H1 (cell line): ENCODE measurements at regions not wholly inside any gene's neighbourhood (a gene's known extent, or its start where the extent isn't known, plus 50 kb on each side); places are given as distances from the start of the nearest gene placed in this dataset.

ENCODE experiments used
- CTCF ChIA-PET: fragments of 300-600 bp; sonication (Branson Sonifier 250); formaldehyde crosslinking; loops from one replicate; lab custom pipeline; 2021; ENCODE audit not compliant: partially characterized antibody; lab: Charles Lee
- POLR2A ChIA-PET: fragments of 300-600 bp; sonication (Branson Sonifier 250); formaldehyde crosslinking; loops from one replicate; lab custom pipeline; 2021; ENCODE audit warnings: inconsistent platforms; ENCODE audit not compliant: partially characterized antibody; lab: Charles Lee
- DNase-seq, 2 experiments: peaks; one replicate each; pipeline versions ENCODE4 v3.0.0 to v3.0.0-alpha.2; 2010 to 2022; ENCODE audit warnings: low spot score in 2 of 2, low read depth in 1 of 2, mixed read lengths in 1 of 2
- FAIRE-seq: peaks from 2 replicates; lab custom pipeline; 2011; peaks lifted over from hg19 to GRCh38; lab: Jason Lieb, UNC
- H2AFZ ChIP-seq: 2 replicates; pipeline ENCODE4 v1.8.1; 2012; ENCODE audit warnings: low read length, inconsistent platforms
- H2AK5ac ChIP-seq: 2 replicates; pipeline ENCODE4 v1.6.1; 2013; ENCODE audit warnings: low read depth, low read length
- H2BK120ac ChIP-seq: replicated peaks from 2 replicates; pipeline ENCODE3; 2013; ENCODE audit warnings: low read depth, low read length, inconsistent platforms
- H2BK12ac ChIP-seq: 2 replicates; pipeline ENCODE4 v1.6.1; 2013; ENCODE audit warnings: low read depth, low read length
- H2BK15ac ChIP-seq: 2 replicates; pipeline ENCODE4 v1.6.1; 2013; ENCODE audit warnings: low read length
- H2BK20ac ChIP-seq: 2 replicates; pipeline ENCODE4 v1.6.1; 2013; ENCODE audit warnings: low read length
- H2BK5ac ChIP-seq: 2 replicates; pipeline ENCODE4 v1.6.1; 2013; ENCODE audit warnings: low read depth, low read length
- H3K14ac ChIP-seq: 2 replicates; pipeline ENCODE4 v1.6.1; 2013; ENCODE audit warnings: inconsistent platforms; ENCODE audit not compliant: insufficient read length
- H3K18ac ChIP-seq: 2 replicates; pipeline ENCODE4 v1.6.1; 2013; ENCODE audit warnings: low read length; ENCODE audit errors: extremely low read depth
- H3K23ac ChIP-seq: 2 replicates; pipeline ENCODE4 v1.6.1; 2013; ENCODE audit warnings: inconsistent platforms; ENCODE audit not compliant: insufficient read length
- H3K23me2 ChIP-seq: 2 replicates; pipeline ENCODE4 v1.6.1; 2013; ENCODE audit warnings: low read depth, low read length
- H3K27ac ChIP-seq: 2 replicates; pipeline ENCODE4 v1.6.1; 2011; ENCODE audit warnings: low read depth, low read length, inconsistent platforms
- H3K27me3 ChIP-seq, 4 experiments: replicated peaks in 1 of 4; 1 replicate in 1 of 4; 2 replicates in 3 of 4; pipeline versions ENCODE4 v1.6.1 to v1.8.1; 2011 to 2013; ENCODE audit warnings: low read length in 3 of 4, mild to moderate bottlenecking in 3 of 4, inconsistent platforms in 2 of 4, mixed read lengths in 2 of 4, moderate library complexity in 1 of 4; ENCODE audit not compliant: control insufficient read depth in 3 of 4, insufficient read depth in 3 of 4; ENCODE audit errors: extremely low read depth in 1 of 4
- H3K36me3 ChIP-seq, 4 experiments: 2 replicates each; pipeline versions ENCODE4 v1.6.1 to v1.8.1; 2011 to 2013; ENCODE audit warnings: mild to moderate bottlenecking in 4 of 4, low read length in 3 of 4, moderate library complexity in 2 of 4, control low read depth in 1 of 4, inconsistent platforms in 1 of 4; ENCODE audit not compliant: insufficient read depth in 4 of 4, control insufficient read depth in 2 of 4
- H3K4ac ChIP-seq: replicated peaks from 2 replicates; pipeline ENCODE3; 2013; ENCODE audit warnings: low read length, low read depth, mixed read lengths, inconsistent platforms; ENCODE audit not compliant: insufficient read length
- H3K4me1 ChIP-seq, 4 experiments: replicated peaks in 1 of 4; 1 replicate in 1 of 4; 2 replicates in 3 of 4; pipeline versions ENCODE4 v1.6.1 to v1.8.1; 2011 to 2013; ENCODE audit warnings: low read length in 3 of 4, inconsistent platforms in 2 of 4, mixed read lengths in 1 of 4; ENCODE audit not compliant: insufficient read depth in 4 of 4, control insufficient read depth in 3 of 4
- H3K4me2 ChIP-seq, 2 experiments: 2 replicates each; pipeline versions ENCODE4 v1.6.1 to v1.8.1; 2011 to 2013; ENCODE audit warnings: low read depth in 2 of 2, low read length in 2 of 2, control low read depth in 1 of 2, inconsistent platforms in 1 of 2, mild to moderate bottlenecking in 1 of 2; ENCODE audit not compliant: insufficient read depth in 1 of 2
- H3K4me3 ChIP-seq, 4 experiments: fragments of 200-600, 300-600 bp in 1 of 4; sonication (generic), shearing (Covaris generic), sonication (Bioruptor Twin) in 1 of 4; 2 replicates each; pipeline versions ENCODE4 v1.5.1 to v1.8.1; 2011 to 2016; ENCODE audit warnings: low read length in 4 of 4, low read depth in 3 of 4, control low read depth in 2 of 4, inconsistent platforms in 2 of 4, mild to moderate bottlenecking in 2 of 4, mixed read lengths in 1 of 4, moderate library complexity in 1 of 4; ENCODE audit not compliant: insufficient read depth in 2 of 4; ENCODE audit errors: extremely low read depth in 1 of 4
- H3K56ac ChIP-seq: replicated peaks from 2 replicates; pipeline ENCODE3; 2013; ENCODE audit warnings: low read depth, mild to moderate bottlenecking, mixed read lengths, low read length, inconsistent platforms; ENCODE audit not compliant: insufficient read length
- H3K79me1 ChIP-seq: 2 replicates; pipeline ENCODE4 v1.6.1; 2013; ENCODE audit warnings: low read depth, low read length, control low read depth
- H3K79me2 ChIP-seq, 2 experiments: 2 replicates each; pipeline versions ENCODE4 v1.6.1 to v1.8.1; 2012 to 2013; ENCODE audit warnings: low read length in 2 of 2, mild to moderate bottlenecking in 2 of 2, inconsistent platforms in 1 of 2; ENCODE audit not compliant: insufficient read depth in 2 of 2, control insufficient read depth in 1 of 2
- H3K9ac ChIP-seq, 4 experiments: replicated peaks in 1 of 4; 1 replicate in 1 of 4; 2 replicates in 3 of 4; pipeline versions ENCODE4 v1.6.1 to v1.8.1; 2011 to 2013; ENCODE audit warnings: low read depth in 3 of 4, low read length in 3 of 4, control low read depth in 2 of 4, mild to moderate bottlenecking in 2 of 4, moderate library complexity in 2 of 4, inconsistent platforms in 1 of 4; ENCODE audit errors: extremely low read depth in 1 of 4
- H3K9me3 ChIP-seq, 2 experiments: 2 replicates each; pipeline versions ENCODE4 v1.6.1 to v1.8.1; 2012 to 2013; ENCODE audit warnings: mild to moderate bottlenecking in 2 of 2, moderate library complexity in 2 of 2, control low read depth in 1 of 2, inconsistent platforms in 1 of 2, low read depth in 1 of 2, low read length in 1 of 2, mixed read lengths in 1 of 2; ENCODE audit not compliant: insufficient read depth in 2 of 2
- H4K20me1 ChIP-seq, 2 experiments: replicated peaks in 1 of 2; 2 replicates each; pipeline versions ENCODE3 to v1.8.1; 2011 to 2013; ENCODE audit warnings: inconsistent platforms in 2 of 2, low read length in 2 of 2, mild to moderate bottlenecking in 1 of 2; ENCODE audit not compliant: insufficient read depth in 2 of 2, control insufficient read depth in 1 of 2
- H4K5ac ChIP-seq: 2 replicates; pipeline ENCODE4 v1.6.1; 2013; ENCODE audit warnings: low read length, low read depth, mixed read lengths, inconsistent platforms; ENCODE audit not compliant: insufficient read length
- H4K8ac ChIP-seq: 2 replicates; pipeline ENCODE4 v1.8.0; 2013; ENCODE audit warnings: mild to moderate bottlenecking, moderate library complexity, low read length, inconsistent platforms; ENCODE audit not compliant: insufficient read depth; ENCODE audit errors: extremely low read depth
- H4K91ac ChIP-seq: replicated peaks from 2 replicates; pipeline ENCODE3; 2013; ENCODE audit warnings: low read length, mixed read lengths, inconsistent platforms; ENCODE audit not compliant: insufficient read length
- BACH1 ChIP-seq: IDR thresholded peaks from 2 replicates; pipeline ENCODE4 v1.6.1; 2012; ENCODE audit warnings: low read length, improper control_type of control experiment
- CBX5 ChIP-seq: fragments of 300-800, 300-1000 bp; sonication (generic); IDR thresholded peaks from 2 replicates; pipeline ENCODE4 v1.7.1; 2016; ENCODE audit warnings: antibody characterized with exemption, low read length, low read depth
- JUND ChIP-seq: IDR thresholded peaks from 2 replicates; pipeline ENCODE4 v1.6.1; 2011; ENCODE audit warnings: mild to moderate bottlenecking, improper control_type of control experiment, low read length
- KDM4A ChIP-seq: IDR thresholded peaks from one replicate; pipeline ENCODE4 v1.7.1; 2012; ENCODE audit warnings: low read depth, mild to moderate bottlenecking, moderate library complexity, low read length, inconsistent platforms; ENCODE audit not compliant: severe bottlenecking
- POLR2AphosphoS5 ChIP-seq: IDR thresholded peaks from 2 replicates; pipeline ENCODE4 v1.6.1; 2011; ENCODE audit warnings: low read depth, low read length
- RBBP5 ChIP-seq: IDR thresholded peaks from 2 replicates; pipeline ENCODE4 v1.7.1; 2012; ENCODE audit warnings: low read depth, mild to moderate bottlenecking, inconsistent platforms, low read length, moderate library complexity, borderline replicate concordance
- RFX5 ChIP-seq: IDR thresholded peaks from 2 replicates; pipeline ENCODE4 v1.6.1; 2011; ENCODE audit warnings: low read depth, low read length, improper control_type of control experiment, borderline replicate concordance
- SIN3A ChIP-seq, 2 experiments: IDR thresholded peaks in 1 of 2; conservative IDR thresholded peaks in 1 of 2; 2 replicates each; pipeline ENCODE4 v1.6.1; 2011 to 2012; ENCODE audit warnings: low read length in 2 of 2, improper control_type of control experiment in 1 of 2, low read depth in 1 of 2, mild to moderate bottlenecking in 1 of 2
- SUZ12 ChIP-seq: fragments of 200-600 bp; sonication (generic); IDR thresholded peaks from 2 replicates; pipeline ENCODE4 v1.6.1; 2012; ENCODE audit warnings: mild to moderate bottlenecking, inconsistent platforms, low read length, moderate library complexity, mixed read lengths
- TBP ChIP-seq: IDR thresholded peaks from 2 replicates; pipeline ENCODE4 v1.6.1; 2011; ENCODE audit warnings: low read depth, low read length, improper control_type of control experiment
- WGBS, 2 experiments: shearing (Covaris generic) in 1 of 2; methylation state at CpG; one replicate each; pipeline versions ENCODE4 v1.1.6 to v1.1.7; 2013 to 2015; ENCODE audit warnings: low lambda C conversion rate in 2 of 2, mixed read lengths in 2 of 2, inconsistent platforms in 1 of 2, low coverage in 1 of 2, missing lambda C conversion rate in 1 of 2; ENCODE audit not compliant: insufficient replicate concordance in 2 of 2, insufficient coverage in 1 of 2, insufficient read length in 1 of 2; ENCODE audit errors: extremely low coverage in 1 of 2, missing lambda C conversion rate in 1 of 2; 5-methylcytosine and 5-hydroxymethylcytosine counted together
- TF ChIP-seq, protein P1 (sequence below), 3 experiments: IDR thresholded peaks; 1 replicate in 2 of 3; 2 replicates in 1 of 3; pipeline versions ENCODE4 v1.5.1 to v1.6.1; 2011; ENCODE audit warnings: low read length in 3 of 3, mild to moderate bottlenecking in 3 of 3, inconsistent platforms in 2 of 3, low read depth in 1 of 3, moderate library complexity in 1 of 3; ENCODE audit not compliant: insufficient read depth in 1 of 3; ENCODE audit errors: control extremely low read depth in 1 of 3
- TF ChIP-seq, protein P2 (sequence below): IDR thresholded peaks from 2 replicates; pipeline ENCODE4 v1.6.1; 2012; ENCODE audit warnings: inconsistent platforms

DNA sequence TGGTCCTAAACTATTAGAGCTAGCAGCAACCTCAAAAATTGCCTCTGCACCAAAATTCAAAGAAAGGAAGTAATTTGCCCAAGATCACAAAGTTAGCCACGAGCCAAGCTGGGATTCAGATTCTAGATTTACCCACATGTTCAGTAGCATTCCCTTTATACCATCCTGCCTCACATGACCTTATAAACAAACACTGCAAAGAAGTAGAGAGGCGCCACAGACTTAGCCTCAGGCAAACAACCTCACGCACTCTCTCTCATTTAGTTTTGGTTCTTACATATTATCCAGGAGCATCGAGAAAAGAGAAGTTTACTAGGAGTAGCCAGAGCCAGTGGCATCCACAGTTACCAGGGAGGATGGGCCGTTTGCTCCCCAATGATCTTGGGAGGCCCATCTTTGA, 226.6 kb downstream of the OSR1 start:
- H2BK15ac ChIP-seq: no peak overlapping the region
- 86% methylated on average over 5 of the region's 5 CpGs; no CpG with 5 or more reads in 1 of the 2 experiments for WGBS, 2 experiments
- no peaks in the 10 kb centered on the region for H3K36me3 ChIP-seq
- no peak overlapping the region for H2BK12ac ChIP-seq
- H3K18ac ChIP-seq: no peak overlapping the region
- H4K20me1 ChIP-seq: no peaks in the 10 kb centered on the region
- no peak overlapping the region for H4K5ac ChIP-seq
- FAIRE-seq: no peak
- H3K27me3 ChIP-seq: no peaks in the 10 kb centered on the region
- no peak for DNase-seq
- no peak overlapping the region for H3K27ac ChIP-seq
- H3K23ac ChIP-seq: no peak overlapping the region
- H3K9ac ChIP-seq: no peak overlapping the region
- ChIA-PET POLR2A (no interaction called here), CTCF (interaction anchor here (1.1 kb wide), 1 partner anchor 10 kb away, joined by 3 read pairs; no protein-coding TSS in a partner anchor)
- H2BK20ac ChIP-seq: no peak overlapping the region
- H3K4ac ChIP-seq: no peak overlapping the region
- no peak overlapping the region for H2BK5ac ChIP-seq
- H3K79me1 ChIP-seq: no peaks in the 10 kb centered on the region
- no peak overlapping the region for H3K4me3 ChIP-seq
- H3K4me2 ChIP-seq: no peak overlapping the region
- no peak overlapping the region for H4K8ac ChIP-seq
- no peak overlapping the region for H4K91ac ChIP-seq
- no peaks in the 10 kb centered on the region for H3K9me3 ChIP-seq
- H3K14ac ChIP-seq: no peak overlapping the region
- no peaks in the 10 kb centered on the region for H3K4me1 ChIP-seq
- no peaks in the 10 kb centered on the region for H3K23me2 ChIP-seq
- H2AFZ ChIP-seq: no peak overlapping the region
- H3K79me2 ChIP-seq: no peaks in the 10 kb centered on the region
- H2AK5ac ChIP-seq: no peak overlapping the region
- H3K56ac ChIP-seq: no peak overlapping the region
- no peak overlapping the region for H2BK120ac ChIP-seq
- no peak for TF ChIP-seq TBP
- no peak for TF ChIP-seq SIN3A (conservative IDR thresholded peaks at IDR 0.05 in 1 of 2, IDR thresholded peaks at IDR 0.05 in 1 of 2; ENCODE audit: low read depth in 1 of 2, low read length in 2 of 2)
- TF ChIP-seq RFX5: no peak
- TF ChIP-seq CBX5: no peak
- TF ChIP-seq RBBP5: no peak
- TF ChIP-seq SUZ12: no peak
- no peak for TF ChIP-seq BACH1
- no peak for TF ChIP-seq KDM4A
- TF ChIP-seq, protein P1, sequence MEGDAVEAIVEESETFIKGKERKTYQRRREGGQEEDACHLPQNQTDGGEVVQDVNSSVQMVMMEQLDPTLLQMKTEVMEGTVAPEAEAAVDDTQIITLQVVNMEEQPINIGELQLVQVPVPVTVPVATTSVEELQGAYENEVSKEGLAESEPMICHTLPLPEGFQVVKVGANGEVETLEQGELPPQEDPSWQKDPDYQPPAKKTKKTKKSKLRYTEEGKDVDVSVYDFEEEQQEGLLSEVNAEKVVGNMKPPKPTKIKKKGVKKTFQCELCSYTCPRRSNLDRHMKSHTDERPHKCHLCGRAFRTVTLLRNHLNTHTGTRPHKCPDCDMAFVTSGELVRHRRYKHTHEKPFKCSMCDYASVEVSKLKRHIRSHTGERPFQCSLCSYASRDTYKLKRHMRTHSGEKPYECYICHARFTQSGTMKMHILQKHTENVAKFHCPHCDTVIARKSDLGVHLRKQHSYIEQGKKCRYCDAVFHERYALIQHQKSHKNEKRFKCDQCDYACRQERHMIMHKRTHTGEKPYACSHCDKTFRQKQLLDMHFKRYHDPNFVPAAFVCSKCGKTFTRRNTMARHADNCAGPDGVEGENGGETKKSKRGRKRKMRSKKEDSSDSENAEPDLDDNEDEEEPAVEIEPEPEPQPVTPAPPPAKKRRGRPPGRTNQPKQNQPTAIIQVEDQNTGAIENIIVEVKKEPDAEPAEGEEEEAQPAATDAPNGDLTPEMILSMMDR (IDR thresholded peaks at IDR 0.05; ENCODE audit: control extremely low read depth in 1 of 3, insufficient read depth in 1 of 3, low read depth in 1 of 3, low read length in 3 of 3): no peak
- no peak for TF ChIP-seq JUND
- TF ChIP-seq POLR2AphosphoS5: no peak
- TF ChIP-seq, protein P2, sequence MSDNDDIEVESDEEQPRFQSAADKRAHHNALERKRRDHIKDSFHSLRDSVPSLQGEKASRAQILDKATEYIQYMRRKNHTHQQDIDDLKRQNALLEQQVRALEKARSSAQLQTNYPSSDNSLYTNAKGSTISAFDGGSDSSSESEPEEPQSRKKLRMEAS: no peak
